ENCODE measurements at regions not wholly inside any gene's neighbourhood (a gene's known extent, or its start where the extent isn't known, plus 50 kb on each side); places are given as distances from the start of the nearest gene placed in this dataset.

- H3K79me2 ChIP-seq (ENCODE audit: insufficient read depth, low read depth, low read length), result no peaks in the 10 kb centered on the region
- no peak for DNase-seq (ENCODE audit: low spot score)
- H4K20me1 ChIP-seq (ENCODE audit: insufficient read depth, low read length), result no peaks in the 10 kb centered on the region
- no peaks in the 10 kb centered on the region for H3K4me1 ChIP-seq (ENCODE audit: insufficient read depth, low read length, poor library complexity, severe bottlenecking)
- H3K4me2 ChIP-seq (ENCODE audit: low read length), result no peak overlapping the region
- BruUV-seq (replicated peaks), result no TSS peak
- ChIA-PET CTCF (ENCODE audit: unreplicated experiment) (no interaction called here), POLR2A (interaction anchor here (0.6 to 1.4 kb wide), 2 partner anchors 24 to 493 kb away, joined by 3 to 4 read pairs; no protein-coding TSS in a partner anchor)
- no peaks in the 10 kb centered on the region for H3K9me3 ChIP-seq (ENCODE audit: low read length)
- intact Hi-C loops (cut with micrococcal nuclease; ENCODE audit: unreplicated experiment), result no loop called here
- H3K36me3 ChIP-seq (ENCODE audit: insufficient read depth, low read length), result no peaks in the 10 kb centered on the region
- H3K9me2 ChIP-seq (ENCODE audit: insufficient read depth, low read length), result no peaks in the 10 kb centered on the region
- TF ChIP-seq EZH2phosphoT487 (IDR thresholded peaks at IDR 0.05; ENCODE audit: borderline replicate concordance, low read depth, low read length), result no peak
- no peak for TF ChIP-seq CTCF (conservative IDR thresholded peaks at IDR 0.05; ENCODE audit: low read length)
- H3K27ac ChIP-seq (ENCODE audit: low read depth, low read length, poor library complexity, severe bottlenecking), result no peak overlapping the region
- H3K4me3 ChIP-seq (ENCODE audit: low read depth, low read length, poor library complexity, severe bottlenecking), result no peak overlapping the region
- no peak overlapping the region for H2AFZ ChIP-seq (ENCODE audit: low read length)
These were observed 60.5 kb upstream of the C5orf46 start for GRCh38 chr5:147966829-147967228.

GRCh38 chr5:147966326-147966725 lies 60.0 kb upstream of the C5orf46 start:
- no peak for DNase-seq (ENCODE audit: low spot score)
- no peaks in the 10 kb centered on the region for H3K36me3 ChIP-seq (ENCODE audit: insufficient read depth, low read length)
- ChIA-PET CTCF (ENCODE audit: unreplicated experiment) (no interaction called here), POLR2A (interaction anchor here (1.4 kb wide), 1 partner anchor 24 kb away, joined by 4 read pairs; no protein-coding TSS in a partner anchor)
- H3K4me1 ChIP-seq (ENCODE audit: insufficient read depth, low read length, poor library complexity, severe bottlenecking), result no peaks in the 10 kb centered on the region
- no TSS peak for BruUV-seq (replicated peaks)
- TF ChIP-seq CTCF (conservative IDR thresholded peaks at IDR 0.05; ENCODE audit: low read length) (no peak), EZH2phosphoT487 (IDR thresholded peaks at IDR 0.05; ENCODE audit: borderline replicate concordance, low read depth, low read length) (no peak)
- no peaks in the 10 kb centered on the region for H4K20me1 ChIP-seq (ENCODE audit: insufficient read depth, low read length)
- no peak overlapping the region for H3K4me3 ChIP-seq (ENCODE audit: low read depth, low read length, poor library complexity, severe bottlenecking)
- intact Hi-C loops (cut with micrococcal nuclease; ENCODE audit: unreplicated experiment), result no loop called here
- H3K27ac ChIP-seq (ENCODE audit: low read depth, low read length, poor library complexity, severe bottlenecking), result no peak overlapping the region
- H3K4me2 ChIP-seq (ENCODE audit: low read length), result no peak overlapping the region
- no peaks in the 10 kb centered on the region for H3K79me2 ChIP-seq (ENCODE audit: insufficient read depth, low read depth, low read length)
- H2AFZ ChIP-seq (ENCODE audit: low read length), result no peak overlapping the region
- H3K9me2 ChIP-seq (ENCODE audit: insufficient read depth, low read length), result no peaks in the 10 kb centered on the region
- no peaks in the 10 kb centered on the region for H3K9me3 ChIP-seq (ENCODE audit: low read length)

- H3K4me3 ChIP-seq (ENCODE audit: low read depth, low read length, poor library complexity, severe bottlenecking), result no peak overlapping the region
- no peak overlapping the region for H3K27ac ChIP-seq (ENCODE audit: low read depth, low read length, poor library complexity, severe bottlenecking)
- H2AFZ ChIP-seq (ENCODE audit: low read length), result no peak overlapping the region
- H3K36me3 ChIP-seq (ENCODE audit: insufficient read depth, low read length), result no peaks in the 10 kb centered on the region
- intact Hi-C loops (cut with micrococcal nuclease; ENCODE audit: unreplicated experiment), result no loop called here
- no peaks in the 10 kb centered on the region for H4K20me1 ChIP-seq (ENCODE audit: insufficient read depth, low read length)
- no peaks in the 10 kb centered on the region for H3K9me3 ChIP-seq (ENCODE audit: low read length)
- CTCF ChIA-PET (ENCODE audit: unreplicated experiment), result no interaction called here
- TF ChIP-seq EZH2phosphoT487 (IDR thresholded peaks at IDR 0.05; ENCODE audit: borderline replicate concordance, low read depth, low read length) (no peak), CTCF (conservative IDR thresholded peaks at IDR 0.05; ENCODE audit: low read length) (no peak)
- H3K4me2 ChIP-seq (ENCODE audit: low read length), result no peak overlapping the region
- no TSS peak for BruUV-seq (replicated peaks)
- POLR2A ChIA-PET, result no interaction called here
- no peaks in the 10 kb centered on the region for H3K4me1 ChIP-seq (ENCODE audit: insufficient read depth, low read length, poor library complexity, severe bottlenecking)
- no peaks in the 10 kb centered on the region for H3K79me2 ChIP-seq (ENCODE audit: insufficient read depth, low read depth, low read length)
- no peak for DNase-seq (ENCODE audit: low spot score)
- no peaks in the 10 kb centered on the region for H3K9me2 ChIP-seq (ENCODE audit: insufficient read depth, low read length)
These were observed 59.4 kb upstream of the C5orf46 start for GRCh38 chr5:147965715-147966114.

Data from OCI-LY7 (cell line).